ENCODE measurements at regions not wholly inside any gene's neighbourhood (a gene's known extent, or its start where the extent isn't known, plus 50 kb on each side); places are given as distances from the start of the nearest gene placed in this dataset.
"Not testable (repeated sequence)": the region's sequence is repeated elsewhere in the genome, so short reads cannot be mapped to it uniquely, and the experiment has no call there.

- TF ChIP-seq CTCF, POLR2A (IDR thresholded peaks at IDR 0.05): not testable (repeated sequence)
These were observed 744.2 kb downstream of the TMEM121 start for GRCh38 chr14:106270476-106271121.
